Activated CD8-positive, alpha-beta memory T cell treated with anti-CD3 and anti-CD28 coated beads for 1 hour (primary cell): ENCODE measurements at regions not wholly inside any gene's neighbourhood (a gene's known extent, or its start where the extent isn't known, plus 50 kb on each side); places are given as distances from the start of the nearest gene placed in this dataset.

Source experiments
- DNase-seq, 2 donors: peaks; one replicate each; pipeline ENCODE4 v3.0.0-alpha.2; 2020; ENCODE audit warnings: low read depth in 1 of 2; ENCODE audit errors: extremely low read depth in 1 of 2

GRCh38 chr1:199857108-199857507 is 170.4 kb upstream of the NR5A2 start:
- no peak for DNase-seq

DNA sequence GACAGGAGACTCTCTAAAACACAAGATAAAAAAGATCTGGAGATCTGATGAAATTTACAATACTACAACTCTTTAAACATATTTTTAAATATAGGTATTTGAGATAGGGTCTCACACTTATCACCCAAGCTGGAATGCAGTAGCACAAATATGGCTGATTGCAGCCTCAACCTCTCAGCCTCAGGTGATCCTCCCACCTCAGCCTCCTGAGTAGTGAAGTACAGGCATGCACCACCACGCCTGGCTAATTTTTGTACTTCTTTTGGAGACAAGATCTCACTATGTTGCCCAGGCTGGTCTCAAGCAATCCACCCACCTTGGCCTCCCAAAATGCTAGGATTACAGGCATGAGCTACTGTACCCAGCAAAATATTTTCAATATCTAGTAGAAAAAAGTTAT is 170.0 kb upstream of the NR5A2 start:
- no peak for DNase-seq

DNA sequence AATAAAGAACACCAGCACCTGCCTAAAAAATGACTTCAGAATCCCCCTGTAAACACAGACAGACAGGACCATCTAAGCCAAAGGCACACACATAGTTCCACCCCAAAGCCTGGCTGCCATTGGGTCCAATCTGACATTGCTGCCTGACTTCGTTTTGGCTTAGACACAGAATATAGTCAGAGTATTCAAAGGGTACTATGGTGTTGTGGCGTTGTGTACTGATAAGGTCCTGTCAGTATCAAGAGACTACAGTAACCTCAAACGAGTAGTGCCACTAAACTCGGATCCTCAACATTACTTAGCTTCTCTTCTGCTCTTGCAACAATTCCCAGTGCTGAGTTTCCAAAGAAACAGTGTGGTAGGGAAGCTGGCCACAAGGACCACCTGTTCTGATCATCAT is 169.3 kb upstream of the NR5A2 start:
- no peak for DNase-seq

DNA sequence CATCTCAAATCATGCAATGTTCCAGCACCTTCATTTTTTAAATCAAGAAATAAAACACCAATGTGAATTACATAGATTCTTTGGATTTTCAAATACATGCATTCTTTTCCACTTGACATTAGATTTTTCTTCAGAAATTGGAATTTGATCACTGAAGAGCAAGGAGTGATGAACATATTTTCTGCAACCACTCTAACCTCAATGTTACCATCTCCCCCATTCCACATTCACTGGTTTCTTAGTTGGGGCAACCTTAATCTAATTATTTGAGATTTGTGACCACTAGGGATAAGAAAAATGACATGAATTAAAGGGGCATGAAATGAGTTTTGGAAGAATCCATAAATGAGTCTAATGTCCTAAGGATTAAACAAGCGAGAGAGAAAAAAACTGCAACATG is 168.7 kb upstream of the NR5A2 start:
- DNase-seq, result no peak

- no peak for DNase-seq
These were observed 168.0 kb upstream of the NR5A2 start for GRCh38 chr1:199859491-199859933.

- DNase-seq, result no peak
These were observed 166.3 kb upstream of the NR5A2 start for GRCh38 chr1:199861020-199861795.

DNA sequence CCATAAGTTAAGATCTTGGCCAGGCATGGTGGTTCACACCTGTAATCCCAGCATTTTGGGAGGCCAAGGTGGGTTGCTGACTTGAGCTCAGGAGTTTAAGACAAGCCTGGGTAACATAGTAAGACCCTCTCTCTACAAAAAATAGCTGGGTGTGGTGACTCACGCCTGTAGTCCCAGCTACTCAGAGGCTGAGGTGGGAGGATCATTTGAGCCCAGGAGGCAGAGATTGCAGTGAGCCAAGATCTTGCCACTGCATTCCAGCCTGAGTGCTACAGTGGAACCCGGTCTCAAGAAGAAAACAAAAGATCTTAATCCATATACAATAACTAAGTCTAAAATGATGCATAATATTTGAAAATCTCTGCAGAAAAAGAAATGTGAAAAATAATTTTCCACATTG is 165.5 kb upstream of the NR5A2 start:
- DNase-seq, result no peak

DNA sequence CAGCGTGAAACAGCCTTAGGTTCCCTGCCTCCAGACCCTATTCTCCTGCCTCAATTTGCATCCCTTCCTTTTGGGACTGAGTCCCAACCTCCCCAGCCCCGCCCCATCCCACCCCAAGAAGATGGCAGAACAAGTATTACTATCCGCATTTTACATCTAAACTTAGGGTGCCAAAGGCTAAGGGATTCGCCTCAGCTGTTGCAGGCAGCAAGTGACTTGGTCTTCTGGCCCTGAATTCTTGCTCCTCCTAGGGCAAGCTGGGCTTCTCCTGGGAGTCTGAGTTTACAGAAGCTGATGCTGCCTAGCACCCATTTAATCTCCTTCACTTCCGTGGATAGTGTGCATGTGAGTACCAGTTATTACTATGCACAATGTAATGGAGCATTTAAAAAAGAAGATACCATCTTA is 161.3 kb upstream of the NR5A2 start:
- no peak for DNase-seq

DNA sequence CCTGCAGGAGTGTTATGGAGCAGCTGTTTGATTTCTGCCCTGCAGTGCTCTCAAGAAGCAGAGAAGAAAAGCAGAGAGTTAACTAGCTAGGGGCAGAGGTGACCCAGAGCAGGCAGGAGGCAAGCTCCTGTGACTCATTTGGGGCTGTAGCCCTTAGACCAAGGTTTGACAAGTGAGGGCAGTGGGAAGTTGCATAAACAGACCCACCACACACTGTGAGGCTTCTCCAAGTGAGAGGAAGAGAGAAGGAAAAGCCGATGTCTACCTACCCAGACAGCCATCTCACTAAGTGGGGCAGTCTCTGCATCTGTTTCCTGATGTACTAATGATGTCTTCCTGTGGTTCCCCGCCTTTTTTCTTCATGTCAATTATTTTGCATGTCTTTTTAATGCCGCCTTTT is 159.9 kb upstream of the NR5A2 start:
- DNase-seq, result no peak

DNA sequence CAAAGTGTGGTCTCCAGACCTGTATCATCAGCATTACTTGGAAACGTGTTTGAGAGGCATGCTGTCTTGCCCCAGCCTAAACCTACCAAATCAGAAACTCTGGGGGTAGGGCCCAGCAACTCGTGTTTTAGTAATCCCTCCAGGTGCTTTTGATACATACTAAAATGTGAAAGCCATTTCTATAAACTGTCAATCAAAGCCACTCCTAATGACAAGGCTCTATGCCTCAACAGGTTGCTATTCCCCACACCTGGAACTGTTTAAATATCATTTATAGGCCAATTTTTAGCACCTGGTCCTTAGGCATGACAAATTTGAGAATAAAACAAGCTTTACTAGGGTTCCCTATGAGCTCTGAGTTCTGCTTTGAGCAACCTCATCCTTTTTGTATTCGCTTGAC is 158.7 kb upstream of the NR5A2 start:
- DNase-seq, result no peak

DNA sequence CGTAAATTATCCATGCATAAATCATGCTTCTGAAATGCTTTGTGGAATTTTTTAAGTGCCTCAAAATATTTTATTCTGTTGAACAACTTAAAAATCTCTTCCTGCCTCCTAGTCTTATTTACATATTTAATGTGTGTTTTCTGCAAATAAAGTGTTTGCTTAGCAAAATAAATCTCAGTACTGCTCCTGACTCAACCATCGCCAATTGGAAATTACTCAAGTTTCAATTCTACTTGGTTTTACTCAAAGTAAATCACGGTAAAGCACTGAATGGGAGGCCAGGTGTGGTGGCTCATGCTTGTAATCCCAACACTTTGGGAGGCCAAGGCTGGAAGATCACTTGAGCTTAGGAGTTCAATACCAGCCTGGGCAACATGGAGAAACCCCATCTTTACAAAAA is 152.2 kb upstream of the NR5A2 start:
- no peak for DNase-seq

DNA sequence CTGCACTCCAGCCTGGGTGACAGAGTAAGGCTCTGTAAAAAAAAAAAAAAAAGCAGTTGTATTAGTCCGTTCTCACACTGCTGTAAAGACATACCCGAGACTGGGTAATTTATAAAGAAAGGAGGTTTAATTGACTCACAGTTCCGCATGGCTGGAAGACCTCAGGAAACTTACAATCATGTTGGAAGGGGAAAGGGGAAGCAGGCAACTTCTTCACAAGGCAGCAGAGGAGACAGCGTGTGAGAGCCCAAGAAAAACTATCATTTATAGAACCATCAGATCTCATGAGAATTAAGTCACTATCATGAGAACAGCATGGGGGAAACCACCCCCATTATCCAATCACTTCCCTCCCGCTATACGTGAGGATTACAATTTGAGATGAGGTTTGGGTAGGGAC is 151.7 kb upstream of the NR5A2 start:
- DNase-seq, result no peak

GRCh38 chr1:199877526-199878384 is 149.8 kb upstream of the NR5A2 start:
- DNase-seq, result no peak

GRCh38 chr1:199878823-199879222 is 148.7 kb upstream of the NR5A2 start:
- DNase-seq, result no peak

DNA sequence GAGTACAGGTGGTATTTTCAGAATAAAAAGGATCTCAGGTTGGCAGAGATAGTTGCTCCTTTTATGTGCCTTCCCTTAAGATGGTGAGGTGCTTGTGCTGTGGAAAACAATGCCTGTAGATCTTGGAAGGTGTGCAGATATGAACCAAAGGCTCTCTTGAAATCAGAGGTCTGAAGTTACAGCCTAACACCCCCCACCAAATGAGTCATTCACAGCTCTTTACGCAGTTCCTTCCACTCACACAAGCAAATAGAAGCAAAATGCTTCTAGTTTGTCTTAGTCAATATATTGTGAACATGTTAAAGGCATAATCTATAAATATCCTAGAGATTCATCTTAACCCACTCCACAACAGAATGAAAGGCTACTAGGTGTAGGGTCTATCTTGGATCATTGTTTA is 128.9 kb upstream of the NR5A2 start:
- DNase-seq, result no peak

DNA sequence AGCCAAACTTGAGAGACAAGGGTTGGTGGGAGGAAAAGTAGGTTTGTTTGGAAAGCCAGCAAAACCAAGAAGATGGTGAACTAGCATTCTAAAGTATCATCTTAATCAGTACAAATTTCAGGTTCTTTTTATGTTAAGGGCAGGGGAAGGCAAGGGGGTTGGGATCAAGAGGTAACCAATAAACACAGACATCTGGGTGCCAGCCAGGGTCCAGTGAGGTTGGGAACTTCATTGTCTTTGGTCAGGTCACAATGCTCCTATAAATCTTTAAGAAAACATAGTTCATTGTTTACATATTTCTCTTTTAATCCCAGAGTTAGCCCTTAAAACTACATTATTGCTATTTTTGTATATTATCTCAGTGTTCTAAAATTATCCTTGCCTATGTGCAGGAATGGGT is 126.2 kb upstream of the NR5A2 start:
- DNase-seq, result no peak

- DNase-seq, result no peak
These were observed 120.1 kb upstream of the NR5A2 start for GRCh38 chr1:199907361-199907760.

- no peak for DNase-seq
These were observed 118.4 kb upstream of the NR5A2 start for GRCh38 chr1:199909137-199909536.

DNA sequence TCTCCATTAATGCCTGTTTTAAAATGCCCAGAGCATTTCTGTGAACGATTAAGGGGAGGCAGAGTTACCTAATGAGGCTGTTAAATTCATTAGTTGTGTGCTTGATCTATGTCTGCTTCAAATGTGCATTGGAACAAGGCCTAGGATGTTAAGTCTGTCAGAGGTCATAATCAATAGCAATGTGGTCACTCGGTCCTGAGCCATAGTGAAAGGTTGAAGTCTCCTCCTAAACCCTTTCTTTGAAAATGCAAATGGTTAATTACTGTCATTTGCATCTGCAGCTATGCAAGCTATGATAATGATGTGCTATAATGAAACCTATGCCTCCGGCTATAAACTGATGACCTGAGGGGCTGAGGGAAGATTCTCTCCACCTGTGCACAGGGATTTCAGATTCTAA is 114.2 kb upstream of the NR5A2 start:
- DNase-seq, result no peak

- DNase-seq, result no peak
These were observed 113.0 kb upstream of the NR5A2 start for GRCh38 chr1:199914546-199914945.

DNA sequence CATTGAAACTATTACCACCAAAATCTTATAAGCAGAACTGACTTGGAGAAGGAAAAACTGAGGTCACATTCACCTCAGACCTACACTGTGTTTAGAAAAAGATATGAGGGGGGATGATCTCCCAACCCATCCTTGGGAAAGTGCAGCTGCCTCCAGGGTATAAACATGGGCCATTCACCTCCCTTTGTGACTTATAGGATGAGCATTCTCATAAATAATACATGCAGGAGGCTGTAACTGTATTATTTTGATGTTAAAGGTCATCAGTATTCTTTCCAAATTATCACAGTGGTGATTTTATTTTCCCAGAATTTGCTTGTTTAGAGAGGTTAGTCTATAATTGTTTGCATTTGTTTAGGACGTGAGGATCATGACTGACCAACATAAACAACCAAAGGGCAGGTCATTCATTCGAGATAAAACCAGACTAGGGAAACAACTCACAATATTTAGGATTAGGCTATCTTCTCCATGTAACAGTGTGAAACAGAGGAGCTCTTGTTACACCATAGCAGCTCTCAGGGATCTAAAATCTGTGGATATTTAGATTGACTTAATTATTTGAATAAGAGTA is 109.2 kb upstream of the NR5A2 start:
- no peak for DNase-seq

- DNase-seq, result no peak
These were observed 106.9 kb upstream of the NR5A2 start for GRCh38 chr1:199920635-199921034.
